ENCODE measurements at regions not wholly inside any gene's neighbourhood (a gene's known extent, or its start where the extent isn't known, plus 50 kb on each side); places are given as distances from the start of the nearest gene placed in this dataset.

DNA sequence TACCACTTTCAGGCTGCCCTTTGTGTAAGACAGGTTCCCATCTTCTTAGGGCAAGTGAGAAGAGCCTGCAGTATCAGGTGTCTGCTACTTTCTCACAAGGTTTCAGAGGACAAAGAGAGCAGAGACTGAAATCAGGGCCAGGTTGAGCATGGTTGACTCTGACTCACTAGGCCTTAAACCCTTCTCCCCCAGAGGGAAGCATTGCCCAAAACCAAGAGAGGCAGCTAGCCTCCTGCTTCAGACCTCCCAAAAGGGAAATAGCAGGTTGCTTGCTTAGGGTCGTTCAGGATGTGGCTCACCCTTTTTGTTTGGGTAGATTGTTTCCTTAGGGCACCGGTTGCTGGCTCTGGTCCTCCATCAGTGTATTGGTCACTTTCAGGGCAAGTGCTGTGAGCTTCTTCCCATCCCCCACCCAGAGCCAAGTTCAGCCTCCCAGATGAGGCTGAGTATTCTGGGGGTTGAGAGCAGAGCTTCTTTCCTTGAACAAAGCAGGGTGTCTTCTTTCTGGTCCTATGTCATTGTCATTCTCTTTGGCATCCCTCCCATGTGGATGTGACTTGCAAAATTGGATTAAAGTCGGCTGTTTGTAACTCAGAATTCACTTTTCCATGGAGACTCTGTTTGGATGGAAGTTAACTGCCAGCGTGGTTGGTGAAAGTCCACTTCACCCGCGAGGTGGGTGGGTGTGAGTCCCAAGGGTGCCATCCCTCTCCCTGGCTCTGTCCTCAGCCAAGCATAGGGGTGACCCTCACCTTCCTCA is 55.5 kb upstream of the GALNT2 start:
- Histone ChIP-seq H2AFZ (ENCODE audit: low read length, unreplicated experiment) (no peak overlapping the region), H3K79me2 (ENCODE audit: control insufficient read depth, insufficient read depth, low read length, unreplicated experiment) (no peaks in the 10 kb centered on the region), H3K4me3 (ENCODE audit: low read depth, low read length) (no peak overlapping the region), H3K27ac (ENCODE audit: low read depth, low read length) (no peak overlapping the region), H3K36me3 (ENCODE audit: insufficient read depth, low read length) (no peaks in the 10 kb centered on the region), H3K4me1 (ENCODE audit: control insufficient read depth, insufficient read depth, low read length, unreplicated experiment) (no peaks in the 10 kb centered on the region), H3K27me3 (ENCODE audit: insufficient read depth, low read length) (peaks cover 33% of the 10 kb centered on the region)

DNA sequence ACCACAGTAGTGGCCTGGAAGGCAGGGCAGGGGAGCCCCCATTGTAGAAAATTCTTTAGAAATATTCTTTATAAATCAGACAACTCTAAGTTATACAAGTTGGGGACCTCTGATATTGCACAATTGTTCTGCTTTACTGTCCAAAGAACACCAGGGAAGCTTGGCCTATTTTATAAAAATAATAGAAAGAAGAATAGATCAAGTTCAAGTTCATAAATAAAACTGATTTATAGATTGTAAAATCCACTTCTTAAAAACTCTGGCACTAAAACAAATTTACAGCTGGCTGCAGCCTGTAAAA is 55.0 kb upstream of the GALNT2 start:
- Histone ChIP-seq H3K36me3 (ENCODE audit: insufficient read depth, low read length) (no peaks in the 10 kb centered on the region), H3K27me3 (ENCODE audit: insufficient read depth, low read length) (peaks cover 28% of the 10 kb centered on the region; the same call in 1 of the 2 replicates), H2AFZ (ENCODE audit: low read length, unreplicated experiment) (no peak overlapping the region), H3K4me3 (ENCODE audit: low read depth, low read length) (no peak overlapping the region), H3K4me1 (ENCODE audit: control insufficient read depth, insufficient read depth, low read length, unreplicated experiment) (no peaks in the 10 kb centered on the region), H3K79me2 (ENCODE audit: control insufficient read depth, insufficient read depth, low read length, unreplicated experiment) (no peaks in the 10 kb centered on the region), H3K27ac (ENCODE audit: low read depth, low read length) (no peak overlapping the region)

- H2AFZ ChIP-seq (ENCODE audit: low read length, unreplicated experiment): no peak overlapping the region
Measured at GRCh38 chr1:230012741-230013140, 54.3 kb upstream of the GALNT2 start.

GRCh38 chr1:230016159-230016558 is 50.9 kb upstream of the GALNT2 start:
- Histone ChIP-seq H3K27me3 (ENCODE audit: insufficient read depth, low read length) (peaks cover 30% of the 10 kb centered on the region; the same call in 1 of the 2 replicates), H3K27ac (ENCODE audit: low read depth, low read length) (no peak overlapping the region), H3K79me2 (ENCODE audit: control insufficient read depth, insufficient read depth, low read length, unreplicated experiment) (no peaks in the 10 kb centered on the region), H3K4me1 (ENCODE audit: control insufficient read depth, insufficient read depth, low read length, unreplicated experiment) (no peaks in the 10 kb centered on the region), H3K4me3 (ENCODE audit: low read depth, low read length) (no peak overlapping the region), H3K36me3 (ENCODE audit: insufficient read depth, low read length) (no peaks in the 10 kb centered on the region), H2AFZ (ENCODE audit: low read length, unreplicated experiment) (no peak overlapping the region)

More at GRCh38 chr1:230012741-230013140, 54.3 kb upstream of the GALNT2 start:
- no peaks in the 10 kb centered on the region for H3K79me2 ChIP-seq (ENCODE audit: control insufficient read depth, insufficient read depth, low read length, unreplicated experiment)
- no peak overlapping the region for H3K4me3 ChIP-seq (ENCODE audit: low read depth, low read length)
- peaks cover 24% of the 10 kb centered on the region; the same call in 1 of the 2 replicates for H3K27me3 ChIP-seq (ENCODE audit: insufficient read depth, low read length)
- H3K4me1 ChIP-seq (ENCODE audit: control insufficient read depth, insufficient read depth, low read length, unreplicated experiment): no peaks in the 10 kb centered on the region
- no peak overlapping the region for H3K27ac ChIP-seq (ENCODE audit: low read depth, low read length)
- no peaks in the 10 kb centered on the region for H3K36me3 ChIP-seq (ENCODE audit: insufficient read depth, low read length)

Data from ACC112 (cell line).